ENCODE measurements at regions not wholly inside any gene's neighbourhood (a gene's known extent, or its start where the extent isn't known, plus 50 kb on each side); places are given as distances from the start of the nearest gene placed in this dataset.
A peak's percentile ranks its signal among the peaks of the same experiment; 100 is the strongest.

DNA sequence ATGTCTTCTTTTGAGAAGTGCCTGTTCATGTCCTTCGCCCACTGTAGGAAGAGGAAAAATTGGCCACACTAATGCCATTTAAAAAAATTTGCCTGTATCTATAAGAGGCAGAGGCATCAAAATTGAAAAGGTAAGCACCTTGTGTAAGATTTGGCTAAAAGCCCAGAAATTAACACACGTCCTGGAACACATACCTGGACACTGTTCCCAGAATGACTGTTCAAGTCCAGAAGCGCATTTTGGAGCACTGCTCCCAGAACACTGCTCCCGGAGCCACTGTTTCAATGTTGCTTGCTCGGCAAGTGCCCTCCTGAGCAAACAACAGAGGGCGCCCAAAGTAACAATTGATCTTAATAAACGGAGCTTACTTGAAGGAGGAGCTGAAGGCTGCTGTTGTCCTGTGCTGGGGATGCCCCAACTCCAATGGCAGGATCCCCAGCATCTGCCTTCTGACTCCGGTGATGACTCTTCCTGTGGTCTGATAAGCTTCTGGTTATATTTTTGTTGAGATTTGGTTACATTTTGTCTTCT lies 1958.6 kb downstream of the C4orf33 start:
- ChIA-PET CTCF (no interaction called here), POLR2A (no interaction called here)
- no peak overlapping the region for H3K4me2 ChIP-seq
- H3K27ac ChIP-seq = no peak overlapping the region
- WGBS (ENCODE audit: missing lambda C conversion rate) = 24% methylated on average over 8 of the region's 8 CpGs
- peak in 1 of 2 experiments; percentile 17 for DNase-seq (ENCODE audit: low read depth in 1 of 2, low spot score in 1 of 2)
- FAIRE-seq = no peak
- no peaks in the 10 kb centered on the region for H3K9me3 ChIP-seq
- H3K4me1 ChIP-seq = no peaks in the 10 kb centered on the region
- ATAC-seq = no peak
- TF ChIP-seq MAZ (IDR thresholded peaks at IDR 0.05; ENCODE audit: borderline replicate concordance, low read depth, low read length) = no peak
- TF ChIP-seq FOSL2 (IDR thresholded peaks at IDR 0.05) = no peak
- no peak for TF ChIP-seq FOSL2 (CRISPR knock-in tag; IDR thresholded peaks at IDR 0.05)
- TF ChIP-seq NFE2L2 (conservative IDR thresholded peaks at IDR 0.05; ENCODE audit: low read length) = no peak
- TF ChIP-seq CEBPB (IDR thresholded peaks at IDR 0.05) = no peak
- TF ChIP-seq, protein P1, sequence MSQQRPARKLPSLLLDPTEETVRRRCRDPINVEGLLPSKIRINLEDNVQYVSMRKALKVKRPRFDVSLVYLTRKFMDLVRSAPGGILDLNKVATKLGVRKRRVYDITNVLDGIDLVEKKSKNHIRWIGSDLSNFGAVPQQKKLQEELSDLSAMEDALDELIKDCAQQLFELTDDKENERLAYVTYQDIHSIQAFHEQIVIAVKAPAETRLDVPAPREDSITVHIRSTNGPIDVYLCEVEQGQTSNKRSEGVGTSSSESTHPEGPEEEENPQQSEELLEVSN (IDR thresholded peaks at IDR 0.05; ENCODE audit: borderline replicate concordance, low read depth) = no peak
- TF ChIP-seq RAD21 (conservative IDR thresholded peaks at IDR 0.05 in 1 of 2, IDR thresholded peaks at IDR 0.05 in 1 of 2) = no peak
- no peak for TF ChIP-seq MAFK (IDR thresholded peaks at IDR 0.05; ENCODE audit: partially characterized antibody)
- no peak for TF ChIP-seq POLR2A (IDR thresholded peaks at IDR 0.05; ENCODE audit: low read length)
- TF ChIP-seq EHMT2 (IDR thresholded peaks at IDR 0.05; ENCODE audit: low read depth) = no peak
- no peak for TF ChIP-seq ZSCAN20 (CRISPR knock-in tag; IDR thresholded peaks at IDR 0.05)
- no peak for TF ChIP-seq FOSB (CRISPR knock-in tag; IDR thresholded peaks at IDR 0.05)
- H3K4me3 ChIP-seq = no peak overlapping the region

GRCh38 chr4:131061734-131062133 lies 1965.8 kb downstream of the C4orf33 start:
- Histone ChIP-seq H3K4me2 (no peak overlapping the region), H3K9me3 (no peaks in the 10 kb centered on the region; the same call in 2 of the 3 replicates), H3K4me3 (no peak overlapping the region), H3K4me1 (no peaks in the 10 kb centered on the region), H3K27ac (no peak overlapping the region)
- DNase-seq (ENCODE audit: low read depth in 1 of 2, low spot score in 1 of 2) = no peak
- FAIRE-seq = no peak
- ATAC-seq = no peak
- 8% methylated on average over 1 of the region's 1 CpG for WGBS (ENCODE audit: missing lambda C conversion rate)
- POLR2A ChIA-PET = no interaction called here
- CTCF ChIA-PET = no interaction called here
- TF ChIP-seq ZFP36 (IDR thresholded peaks at IDR 0.05; ENCODE audit: borderline replicate concordance, partially characterized antibody) = peak; percentile 92
- TF ChIP-seq KDM1A (IDR thresholded peaks at IDR 0.05; ENCODE audit: low read depth) = no peak

- no peak for FAIRE-seq
- ChIA-PET CTCF (no interaction called here), POLR2A (no interaction called here)
- ATAC-seq = no peak
- H3K4me2 ChIP-seq = no peak overlapping the region
- H3K27ac ChIP-seq = no peak overlapping the region
- WGBS (ENCODE audit: missing lambda C conversion rate) = 56% methylated on average over 2 of the region's 5 CpGs
- DNase-seq (ENCODE audit: low read depth in 1 of 2, low spot score in 1 of 2) = no peak
- no peaks in the 10 kb centered on the region; the same call in 2 of the 3 replicates for H3K9me3 ChIP-seq
- no peak overlapping the region for H3K4me3 ChIP-seq
- no peak for TF ChIP-seq POLR2A (IDR thresholded peaks at IDR 0.05; ENCODE audit: low read length)
- no peak for TF ChIP-seq ATOH8 (CRISPR knock-in tag; IDR thresholded peaks at IDR 0.05; ENCODE audit: low read depth)
- no peaks in the 10 kb centered on the region for H3K4me1 ChIP-seq
Observed at GRCh38 chr4:131063878-131064277, 1967.9 kb downstream of the C4orf33 start.

- ChIA-PET CTCF (no interaction called here), POLR2A (no interaction called here)
- H3K9me3 ChIP-seq = no peaks in the 10 kb centered on the region
- H3K4me2 ChIP-seq = no peak overlapping the region
- no peak for TF ChIP-seq MAZ (IDR thresholded peaks at IDR 0.05; ENCODE audit: borderline replicate concordance, low read depth, low read length)
- no peak for TF ChIP-seq HOXB13 (CRISPR knock-in tag; IDR thresholded peaks at IDR 0.05; ENCODE audit: low read depth)
- no peak for TF ChIP-seq RAD21 (conservative IDR thresholded peaks at IDR 0.05 in 1 of 2, IDR thresholded peaks at IDR 0.05 in 1 of 2)
- TF ChIP-seq RFX5 (IDR thresholded peaks at IDR 0.05) = no peak
- TF ChIP-seq EHMT2 (IDR thresholded peaks at IDR 0.05; ENCODE audit: low read depth) = no peak
- TF ChIP-seq, protein P1 (IDR thresholded peaks at IDR 0.05; ENCODE audit: borderline replicate concordance, low read depth) = no peak
- TF ChIP-seq RARB (CRISPR knock-in tag; IDR thresholded peaks at IDR 0.05) = no peak
- no peak for TF ChIP-seq POLR2A (IDR thresholded peaks at IDR 0.05; ENCODE audit: low read length)
- H3K4me3 ChIP-seq = no peak overlapping the region
- no peaks in the 10 kb centered on the region for H3K4me1 ChIP-seq
- DNase-seq (ENCODE audit: low read depth in 1 of 2, low spot score in 1 of 2) = no peak
- H3K27ac ChIP-seq = no peak overlapping the region
- no peak for ATAC-seq
- no peak for FAIRE-seq
Observed at GRCh38 chr4:131081069-131081468, 1985.1 kb downstream of the C4orf33 start.

All from A549 (cell line).